ENCODE measurements at regions not wholly inside any gene's neighbourhood (a gene's known extent, or its start where the extent isn't known, plus 50 kb on each side); places are given as distances from the start of the nearest gene placed in this dataset.

GRCh38 chr7:127530148-127530547, 55.2 kb downstream of the GCC1 start:
- H3K27me3 Mint-ChIP-seq = peaks cover 8% of the 10 kb centered on the region
- DNase-seq (no peak), ATAC-seq (no peak)
- H3K4me1 Mint-ChIP-seq = no peaks in the 10 kb centered on the region
- no peaks in the 10 kb centered on the region for H3K9me3 ChIP-seq (ENCODE audit: control insufficient read depth, low read length, poor library complexity, severe bottlenecking)
- no peaks in the 10 kb centered on the region for H3K36me3 Mint-ChIP-seq (ENCODE audit: low read depth)
- H3K27ac Mint-ChIP-seq = no peak overlapping the region
- no peak overlapping the region for H3K4me3 Mint-ChIP-seq

DNA sequence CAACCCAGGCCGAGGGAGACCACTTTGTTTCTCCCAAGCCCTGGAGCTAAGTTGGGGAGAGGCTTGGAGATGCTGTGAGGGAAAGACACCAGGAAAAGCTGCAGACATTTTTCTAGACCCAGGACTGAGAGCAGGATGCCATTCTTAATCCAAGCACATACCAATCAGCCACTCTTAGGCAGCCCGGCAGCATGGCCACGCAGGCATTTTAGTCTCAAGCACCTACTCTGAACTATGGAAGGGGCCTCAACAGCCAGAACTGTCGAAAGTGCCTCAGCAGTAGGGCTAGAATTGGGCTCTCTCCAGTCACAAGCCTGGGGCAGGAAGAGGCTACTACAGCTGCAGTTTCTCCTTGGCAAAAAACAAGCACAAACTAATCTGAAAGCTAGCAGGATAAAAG, 57.8 kb downstream of the GCC1 start:
- H3K4me3 Mint-ChIP-seq = no peak overlapping the region
- no peak for ATAC-seq
- peaks cover 10% of the 10 kb centered on the region for H3K27me3 Mint-ChIP-seq
- no peak overlapping the region for H3K27ac Mint-ChIP-seq
- no peaks in the 10 kb centered on the region for H3K4me1 Mint-ChIP-seq
- no peaks in the 10 kb centered on the region for H3K9me3 ChIP-seq (ENCODE audit: control insufficient read depth, low read length, poor library complexity, severe bottlenecking)
- DNase-seq = no peak
- H3K36me3 Mint-ChIP-seq (ENCODE audit: low read depth) = no peaks in the 10 kb centered on the region

DNA sequence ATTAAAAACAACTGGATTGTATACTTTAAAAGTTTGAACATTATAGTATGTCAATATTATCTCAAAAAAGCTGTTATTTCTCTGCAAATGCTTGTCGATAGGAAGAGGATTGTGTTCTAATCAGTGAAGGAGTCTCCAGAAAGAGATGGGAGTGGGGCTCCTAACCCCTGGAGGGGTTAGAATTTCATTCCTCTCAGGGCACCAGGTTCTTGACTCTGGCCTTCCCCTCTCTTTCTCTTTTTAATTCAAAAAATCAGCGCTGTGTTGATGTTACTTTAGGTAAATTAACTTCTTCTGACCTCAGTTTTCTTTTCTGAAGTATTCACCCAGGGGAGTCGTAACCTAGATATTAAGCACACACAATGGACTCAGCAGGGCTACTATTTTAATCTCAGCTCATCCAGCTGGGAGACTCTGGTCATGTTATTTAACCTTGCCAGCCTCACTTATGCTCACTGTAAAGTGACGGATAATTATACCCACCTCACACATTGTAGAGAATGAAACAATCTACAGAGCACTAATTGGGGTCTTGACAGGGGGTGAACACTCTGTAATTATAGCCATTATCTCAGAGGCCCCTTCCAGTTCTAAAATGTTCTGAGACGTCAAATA, 59.4 kb downstream of the GCC1 start:
- peaks cover 12% of the 10 kb centered on the region for H3K27me3 Mint-ChIP-seq
- no peaks in the 10 kb centered on the region for H3K9me3 ChIP-seq (ENCODE audit: control insufficient read depth, low read length, poor library complexity, severe bottlenecking)
- no peaks in the 10 kb centered on the region for H3K4me1 Mint-ChIP-seq
- H3K27ac Mint-ChIP-seq = no peak overlapping the region
- no peaks in the 10 kb centered on the region for H3K36me3 Mint-ChIP-seq (ENCODE audit: low read depth)
- DNase-seq (no peak), ATAC-seq (no peak)
- H3K4me3 Mint-ChIP-seq = no peak overlapping the region

GRCh38 chr7:127516320-127516719, 69.1 kb downstream of the GCC1 start:
- Mint-ChIP-seq H3K36me3 (ENCODE audit: low read depth) (peaks cover 3% of the 10 kb centered on the region), H3K4me3 (no peak overlapping the region), H3K4me1 (peaks cover 6% of the 10 kb centered on the region), H3K27ac (no peak overlapping the region), H3K27me3 (peaks cover 53% of the 10 kb centered on the region)
- ATAC-seq = no peak
- no peaks in the 10 kb centered on the region for H3K9me3 ChIP-seq (ENCODE audit: control insufficient read depth, low read length, poor library complexity, severe bottlenecking)
- DNase-seq = no peak

DNA sequence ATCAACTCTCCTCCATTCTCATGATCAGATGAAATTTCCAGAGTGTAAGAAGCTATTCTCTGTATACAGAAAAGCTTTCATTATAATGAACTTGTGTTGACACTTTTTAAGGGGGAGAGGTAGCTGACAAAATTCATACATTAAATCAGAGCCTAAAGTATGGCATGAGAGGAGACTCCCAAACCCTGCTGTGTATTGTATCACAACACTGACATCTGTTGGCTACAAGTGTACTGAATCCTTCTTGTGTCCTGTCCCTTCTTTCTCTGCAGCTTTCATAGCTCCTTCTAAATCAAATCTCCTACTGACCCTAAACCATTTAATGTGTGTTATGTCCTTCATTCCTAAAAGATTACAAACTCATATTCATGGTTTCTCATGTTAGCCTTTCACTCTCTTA, 70.9 kb downstream of the GCC1 start:
- no peaks in the 10 kb centered on the region for H3K9me3 ChIP-seq (ENCODE audit: control insufficient read depth, low read length, poor library complexity, severe bottlenecking)
- DNase-seq (no peak), ATAC-seq (peak; percentile 60)
- H3K27ac Mint-ChIP-seq = no peak overlapping the region
- peaks cover 45% of the 10 kb centered on the region for H3K27me3 Mint-ChIP-seq
- peaks cover 6% of the 10 kb centered on the region for H3K4me1 Mint-ChIP-seq
- peaks cover 3% of the 10 kb centered on the region for H3K36me3 Mint-ChIP-seq (ENCODE audit: low read depth)
- H3K4me3 Mint-ChIP-seq = no peak overlapping the region

GRCh38 chr7:127513311-127513710, 72.1 kb downstream of the GCC1 start:
- ATAC-seq = no peak
- peaks cover 2% of the 10 kb centered on the region for H3K4me1 Mint-ChIP-seq
- peaks cover 43% of the 10 kb centered on the region for H3K27me3 Mint-ChIP-seq
- peaks cover 5% of the 10 kb centered on the region for H3K36me3 Mint-ChIP-seq (ENCODE audit: low read depth)
- H3K4me3 Mint-ChIP-seq = no peak overlapping the region
- no peaks in the 10 kb centered on the region for H3K9me3 ChIP-seq (ENCODE audit: control insufficient read depth, low read length, poor library complexity, severe bottlenecking)
- H3K27ac Mint-ChIP-seq = no peak overlapping the region
- no peak for DNase-seq

DNA sequence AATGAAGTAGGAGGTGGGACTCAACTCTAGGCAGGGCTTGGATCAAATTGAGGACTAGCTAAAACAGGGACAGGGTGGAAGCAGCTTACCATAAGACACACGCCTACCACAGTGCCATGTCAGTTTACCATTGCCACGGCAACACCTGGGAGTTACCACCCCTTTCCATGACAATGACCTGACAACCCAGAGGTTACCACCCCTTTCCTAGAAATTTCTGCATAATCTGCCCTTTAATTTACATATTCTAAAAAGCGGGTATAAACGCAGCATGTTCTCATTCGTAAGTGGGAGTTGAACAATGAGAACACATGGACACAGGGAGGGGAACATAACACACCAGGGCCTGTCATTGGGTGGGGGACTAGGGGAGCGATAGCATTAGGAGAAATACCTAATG, 72.7 kb downstream of the GCC1 start:
- ATAC-seq (no peak), DNase-seq (no peak)
- H3K9me3 ChIP-seq (ENCODE audit: control insufficient read depth, low read length, poor library complexity, severe bottlenecking) = no peaks in the 10 kb centered on the region
- H3K4me3 Mint-ChIP-seq = no peak overlapping the region
- peaks cover 5% of the 10 kb centered on the region for H3K36me3 Mint-ChIP-seq (ENCODE audit: low read depth)
- peaks cover 43% of the 10 kb centered on the region for H3K27me3 Mint-ChIP-seq
- H3K27ac Mint-ChIP-seq = no peak overlapping the region
- peaks cover 2% of the 10 kb centered on the region for H3K4me1 Mint-ChIP-seq

GRCh38 chr7:127504715-127505114, 80.7 kb downstream of the GCC1 start:
- Mint-ChIP-seq H3K27ac (no peak overlapping the region), H3K36me3 (ENCODE audit: low read depth) (peaks cover 2% of the 10 kb centered on the region), H3K4me1 (no peaks in the 10 kb centered on the region), H3K4me3 (no peak overlapping the region), H3K27me3 (peaks cover 56% of the 10 kb centered on the region)
- no peaks in the 10 kb centered on the region for H3K9me3 ChIP-seq (ENCODE audit: control insufficient read depth, low read length, poor library complexity, severe bottlenecking)
- no peak for DNase-seq
- ATAC-seq = no peak

- Mint-ChIP-seq H3K36me3 (ENCODE audit: low read depth) (no peaks in the 10 kb centered on the region), H3K27me3 (peaks cover 50% of the 10 kb centered on the region), H3K27ac (no peak overlapping the region), H3K4me1 (no peaks in the 10 kb centered on the region), H3K4me3 (no peak overlapping the region)
- no peak for DNase-seq
- ATAC-seq = no peak
- H3K9me3 ChIP-seq (ENCODE audit: control insufficient read depth, low read length, poor library complexity, severe bottlenecking) = no peaks in the 10 kb centered on the region
These were observed 83.6 kb downstream of the GCC1 start for GRCh38 chr7:127501817-127502216.

GRCh38 chr7:127487381-127487780, 94.9 kb upstream of the ZNF800 start:
- no peak overlapping the region for H3K4me3 Mint-ChIP-seq
- peaks cover 10% of the 10 kb centered on the region for H3K4me1 Mint-ChIP-seq
- DNase-seq (no peak), ATAC-seq (no peak)
- H3K9me3 ChIP-seq (ENCODE audit: control insufficient read depth, low read length, poor library complexity, severe bottlenecking) = no peaks in the 10 kb centered on the region
- H3K27me3 Mint-ChIP-seq = peaks cover 44% of the 10 kb centered on the region
- no peak overlapping the region for H3K27ac Mint-ChIP-seq
- H3K36me3 Mint-ChIP-seq (ENCODE audit: low read depth) = no peaks in the 10 kb centered on the region

- Mint-ChIP-seq H3K27ac (peak overlapping the region; percentile 0), H3K4me3 (no peak overlapping the region), H3K4me1 (peaks cover 10% of the 10 kb centered on the region), H3K27me3 (peaks cover 47% of the 10 kb centered on the region), H3K36me3 (ENCODE audit: low read depth) (no peaks in the 10 kb centered on the region)
- H3K9me3 ChIP-seq (ENCODE audit: control insufficient read depth, low read length, poor library complexity, severe bottlenecking) = no peaks in the 10 kb centered on the region
- ATAC-seq (no peak), DNase-seq (no peak)
These were observed 94.1 kb upstream of the ZNF800 start for GRCh38 chr7:127486654-127487053.

DNA sequence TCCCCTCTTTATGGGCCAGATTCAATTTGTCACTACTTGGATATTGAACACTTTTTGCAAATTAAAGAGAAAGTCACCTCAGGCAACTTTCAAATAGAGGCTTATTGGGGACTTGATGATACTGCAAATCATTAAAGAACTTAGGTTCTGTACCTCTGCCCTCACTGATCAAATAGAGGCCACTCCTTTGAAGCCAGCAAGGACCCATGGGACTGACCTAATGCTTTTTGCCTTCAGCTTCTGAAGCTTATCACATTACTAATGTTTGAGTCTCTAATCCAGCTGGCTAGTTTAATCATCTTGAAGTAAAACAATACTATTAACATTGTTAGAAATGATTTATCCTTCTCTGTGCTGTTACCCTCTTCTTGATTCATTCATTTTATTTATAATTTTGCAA, 93.0 kb upstream of the ZNF800 start:
- DNase-seq (no peak), ATAC-seq (no peak)
- Mint-ChIP-seq H3K4me3 (no peak overlapping the region), H3K27ac (no peak overlapping the region), H3K27me3 (peaks cover 42% of the 10 kb centered on the region), H3K36me3 (ENCODE audit: low read depth) (no peaks in the 10 kb centered on the region), H3K4me1 (peaks cover 10% of the 10 kb centered on the region)
- no peaks in the 10 kb centered on the region for H3K9me3 ChIP-seq (ENCODE audit: control insufficient read depth, low read length, poor library complexity, severe bottlenecking)

GRCh38 chr7:127484954-127485353, 92.4 kb upstream of the ZNF800 start:
- H3K4me3 Mint-ChIP-seq = no peak overlapping the region
- H3K4me1 Mint-ChIP-seq = peaks cover 10% of the 10 kb centered on the region
- DNase-seq (no peak), ATAC-seq (no peak)
- H3K27ac Mint-ChIP-seq = no peak overlapping the region
- no peaks in the 10 kb centered on the region for H3K9me3 ChIP-seq (ENCODE audit: control insufficient read depth, low read length, poor library complexity, severe bottlenecking)
- peaks cover 37% of the 10 kb centered on the region for H3K27me3 Mint-ChIP-seq
- no peaks in the 10 kb centered on the region for H3K36me3 Mint-ChIP-seq (ENCODE audit: low read depth)

DNA sequence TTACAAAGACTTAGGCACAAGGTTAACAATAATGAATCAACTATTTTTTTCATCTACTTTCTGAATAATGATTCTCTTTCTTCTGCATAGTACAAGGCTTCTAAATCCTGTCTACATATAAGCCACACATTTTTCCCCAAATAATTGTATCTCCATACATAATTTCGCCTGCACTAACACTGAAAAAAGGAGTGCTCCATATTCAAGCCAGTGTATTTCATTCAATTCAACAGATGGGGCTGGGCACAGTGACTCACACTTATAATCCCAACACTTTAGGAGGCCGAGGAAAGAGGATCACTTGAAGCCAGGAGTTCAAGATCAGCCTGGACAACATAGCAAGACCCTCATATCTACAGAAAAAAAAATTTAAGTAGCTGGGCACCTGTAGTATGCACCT, 86.0 kb upstream of the ZNF800 start:
- peaks cover 4% of the 10 kb centered on the region for H3K36me3 Mint-ChIP-seq (ENCODE audit: low read depth)
- DNase-seq (no peak), ATAC-seq (no peak)
- H3K4me1 Mint-ChIP-seq = peaks cover 2% of the 10 kb centered on the region
- no peak overlapping the region for H3K4me3 Mint-ChIP-seq
- no peak overlapping the region for H3K27ac Mint-ChIP-seq
- no peaks in the 10 kb centered on the region for H3K9me3 ChIP-seq (ENCODE audit: control insufficient read depth, low read length, poor library complexity, severe bottlenecking)
- peaks cover 51% of the 10 kb centered on the region for H3K27me3 Mint-ChIP-seq
